Stimulated activated CD4-positive, alpha-beta T cell treated with anti-CD3 and anti-CD28 coated beads, Interleukin-15, amount 100 ng/mL, for 24 hours (primary cell): ENCODE measurements at regions not wholly inside any gene's neighbourhood (a gene's known extent, or its start where the extent isn't known, plus 50 kb on each side); places are given as distances from the start of the nearest gene placed in this dataset.

Experiments used
- DNase-seq: peaks from one replicate; pipeline ENCODE4 v3.0.0-alpha.2; 2020

DNA sequence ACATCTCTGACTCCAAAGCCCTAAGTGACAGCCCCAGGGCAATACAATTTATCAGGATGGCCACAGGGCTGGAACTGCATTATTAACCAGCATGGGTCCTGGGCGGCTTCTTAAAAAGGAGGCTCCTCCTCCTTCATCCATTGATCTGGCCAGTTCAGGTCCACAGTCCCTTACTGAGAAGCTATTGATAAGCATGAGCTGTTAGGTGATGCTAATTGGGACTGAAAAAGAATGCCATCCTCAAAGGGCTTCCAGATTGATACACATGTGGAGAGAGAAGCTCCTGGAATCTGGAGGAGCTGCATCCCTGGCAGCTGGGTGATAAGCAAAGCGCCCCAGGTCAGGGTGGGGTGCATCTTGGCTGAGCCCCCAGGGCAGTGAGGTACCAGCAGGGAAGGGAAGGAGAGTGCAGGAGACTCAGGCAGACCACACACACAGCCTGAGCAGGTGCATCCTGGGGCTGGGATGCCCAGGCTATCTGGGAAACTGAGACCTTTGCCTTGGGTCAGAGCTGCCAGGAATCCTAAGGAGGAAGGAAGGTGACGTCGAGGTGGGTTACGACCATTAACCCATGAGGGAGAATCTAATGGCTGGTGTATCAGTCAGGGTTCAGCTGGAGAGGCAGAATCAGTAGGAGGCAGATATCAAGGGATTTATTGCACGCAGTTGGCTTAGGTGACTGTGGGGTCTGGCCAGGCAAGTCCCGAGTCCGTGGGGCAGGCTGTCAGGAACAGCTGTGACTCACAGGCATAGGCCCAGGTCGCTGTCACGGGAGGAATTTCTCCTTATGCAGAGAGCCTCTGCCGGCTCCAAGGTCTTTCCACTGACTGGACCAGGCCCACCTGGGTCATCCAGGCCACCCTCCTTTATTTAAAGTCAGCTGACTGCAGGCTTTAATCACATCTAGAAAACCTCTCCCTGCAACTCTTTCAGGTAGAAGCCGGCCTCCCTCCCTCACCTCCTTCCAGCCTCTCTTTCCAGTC is 261.2 kb downstream of the BMP7 start:
- DNase-seq, result no peak

DNA sequence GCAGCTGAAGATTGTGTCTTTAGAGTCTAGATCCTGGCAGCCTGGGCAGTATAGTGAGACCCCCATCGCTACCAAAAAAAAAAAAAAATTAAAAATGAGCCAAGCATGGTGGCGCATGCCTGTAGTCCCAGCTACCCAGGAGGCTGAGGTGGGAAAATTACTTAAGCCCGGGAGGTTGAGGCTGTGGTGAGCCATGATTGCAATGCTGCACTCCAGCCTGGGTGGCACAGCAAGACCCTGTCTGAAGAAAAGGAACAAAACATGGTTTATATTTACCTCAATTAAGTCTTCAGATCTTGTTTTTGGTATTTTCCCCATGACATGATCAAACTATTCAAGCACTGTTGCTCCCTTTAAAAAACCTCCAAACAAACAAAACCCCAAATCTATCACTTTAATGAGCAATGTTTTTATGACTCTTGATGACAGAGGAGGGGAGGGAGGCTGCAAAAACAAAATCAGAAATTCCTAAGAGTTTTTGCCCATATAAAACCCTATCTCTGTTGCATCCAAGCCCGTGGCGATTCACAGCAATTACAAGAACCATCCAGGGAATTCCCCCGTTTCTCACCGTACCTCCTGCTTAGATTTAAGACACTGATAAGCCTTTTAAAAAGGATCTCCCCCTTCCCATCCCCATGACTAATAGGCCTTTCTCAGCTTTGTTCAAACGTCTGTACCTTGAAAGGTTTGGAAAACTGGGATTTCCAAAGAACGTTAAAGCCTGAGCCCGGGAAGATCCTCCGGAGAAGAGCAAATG is 259.9 kb downstream of the BMP7 start:
- no peak for DNase-seq

DNA sequence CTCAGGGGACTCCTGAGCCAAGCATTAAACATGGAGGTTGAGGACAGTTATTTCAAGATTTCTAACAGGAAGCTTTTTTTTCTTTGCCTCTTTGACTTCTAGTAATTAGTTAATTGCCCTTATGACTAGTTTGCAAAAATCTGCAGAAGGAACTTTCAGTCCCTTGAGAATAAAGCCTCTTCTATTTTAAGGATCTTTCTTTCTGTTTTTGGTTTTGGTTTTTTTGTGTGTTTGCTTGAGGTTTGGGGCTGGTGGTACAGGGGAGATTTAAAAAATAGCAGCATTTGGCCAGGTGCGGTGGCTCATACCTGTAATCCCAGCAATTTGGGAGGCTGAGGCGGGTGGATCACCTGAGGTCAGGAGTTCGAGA is 259.3 kb downstream of the BMP7 start:
- DNase-seq, result no peak

DNA sequence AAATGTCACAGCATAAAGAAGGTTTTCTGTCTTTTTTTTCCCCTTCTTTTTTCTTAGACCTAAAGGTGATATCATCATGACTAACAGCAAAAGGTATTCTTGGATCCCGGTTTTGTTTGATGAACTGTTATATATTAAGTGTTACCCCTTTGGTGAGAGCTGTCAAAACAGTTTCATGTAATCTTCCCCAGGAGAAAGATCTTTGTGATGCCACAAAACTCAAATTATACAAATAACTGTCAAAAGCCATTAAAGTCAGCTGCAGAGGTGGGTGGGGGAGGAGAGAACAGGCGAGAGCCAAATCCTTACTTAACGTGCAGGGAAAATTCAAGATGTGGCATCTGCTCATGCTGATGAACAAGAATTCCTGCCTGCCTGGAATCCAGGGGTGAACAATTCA is 258.2 kb downstream of the BMP7 start:
- no peak for DNase-seq

DNA sequence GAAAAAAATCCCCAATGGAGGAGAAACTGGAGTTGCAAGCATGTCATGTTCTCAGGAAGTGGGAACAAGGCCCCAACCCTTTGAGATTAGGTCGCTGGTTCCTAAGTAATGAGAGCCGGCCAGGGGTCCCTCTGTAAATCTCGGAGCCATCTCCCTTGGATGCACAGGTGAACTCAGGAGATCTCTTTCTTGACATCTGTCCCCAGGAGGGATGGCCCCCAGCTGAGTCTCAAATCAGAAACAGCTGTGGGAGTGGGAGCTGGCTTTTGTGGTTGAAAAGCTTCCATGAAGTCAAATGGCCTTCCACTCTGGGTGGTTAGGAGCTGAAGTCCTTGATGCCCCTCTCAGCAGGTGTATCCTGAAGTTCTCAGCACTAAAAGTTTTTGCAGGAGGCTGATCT is 257.1 kb downstream of the BMP7 start:
- no peak for DNase-seq

DNA sequence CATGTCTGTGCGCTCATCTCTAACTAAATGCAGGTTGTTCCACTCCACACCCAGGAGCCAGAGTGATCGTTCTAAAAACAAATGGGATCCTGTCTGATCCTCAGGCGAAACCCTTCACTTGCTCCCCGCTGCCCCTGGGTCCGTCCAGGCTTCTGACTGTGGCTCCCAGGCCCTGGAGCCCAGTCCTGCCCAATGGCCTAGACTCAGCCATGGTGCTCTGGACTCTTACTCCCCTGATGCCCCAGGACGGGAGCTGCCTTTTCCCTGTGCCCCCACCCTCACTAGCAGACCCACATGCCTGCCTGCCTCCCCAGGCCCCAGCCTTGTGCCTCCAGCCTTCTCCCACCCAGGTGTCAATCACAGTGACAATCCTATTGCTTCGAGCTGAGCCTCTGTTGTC is 256.7 kb downstream of the BMP7 start:
- no peak for DNase-seq

DNA sequence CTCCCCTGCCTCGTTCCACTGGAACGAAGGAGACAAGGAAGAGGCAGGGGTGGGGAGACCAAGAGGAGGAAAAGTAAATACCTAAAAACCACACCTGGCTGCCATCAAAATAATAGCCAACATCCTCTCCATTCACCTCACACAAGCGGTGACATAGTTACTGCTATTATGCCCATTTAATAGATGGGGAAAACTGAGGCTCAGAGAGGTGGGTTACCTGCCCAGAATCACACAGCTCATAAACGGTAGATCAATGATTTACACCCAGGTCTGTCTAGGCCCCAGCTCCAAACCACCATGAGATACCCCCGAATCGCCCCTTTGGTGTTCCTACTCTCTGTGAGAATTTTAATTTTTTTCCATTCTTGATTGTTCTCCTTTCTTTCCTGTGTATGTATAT is 253.8 kb downstream of the BMP7 start:
- DNase-seq, result no peak

DNA sequence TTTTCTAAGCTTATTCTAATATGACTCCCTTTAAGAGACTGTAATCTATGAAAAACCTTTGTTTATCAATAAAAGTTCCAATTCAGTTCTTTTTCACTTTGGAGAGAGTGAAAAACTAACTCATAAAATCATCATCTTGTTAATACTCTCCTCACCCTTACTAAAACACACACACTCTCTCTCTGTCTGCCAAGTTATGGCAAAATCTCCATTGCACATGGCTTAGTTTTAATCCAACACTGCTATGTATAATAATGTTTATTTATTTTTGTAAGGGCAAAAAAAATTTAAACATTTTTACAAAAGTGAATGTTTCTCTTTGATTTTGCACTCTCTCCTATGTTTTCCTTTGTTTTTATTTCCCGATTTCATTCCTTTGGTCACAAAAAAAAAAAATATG is 253.2 kb downstream of the BMP7 start:
- DNase-seq, result no peak

DNA sequence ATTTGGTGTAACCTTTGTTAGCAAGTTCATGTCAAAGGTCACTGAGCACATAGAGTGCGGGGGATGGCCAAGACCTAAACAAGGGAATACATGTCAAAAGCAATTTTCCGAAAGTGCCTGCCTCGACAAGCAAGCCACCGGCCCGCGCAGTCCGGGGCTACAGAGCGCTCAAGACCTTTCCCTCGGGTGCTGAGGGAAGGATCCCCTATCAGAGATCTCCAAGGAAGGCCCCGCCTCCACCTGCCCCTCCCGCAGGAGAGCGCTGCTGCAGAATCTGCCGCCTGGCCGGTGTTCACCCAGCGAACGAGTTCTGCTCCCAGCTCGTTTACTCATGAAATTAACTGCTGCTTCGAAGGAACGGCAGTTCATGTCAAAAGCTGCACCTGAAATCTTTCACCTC is 252.7 kb downstream of the BMP7 start:
- no peak for DNase-seq

DNA sequence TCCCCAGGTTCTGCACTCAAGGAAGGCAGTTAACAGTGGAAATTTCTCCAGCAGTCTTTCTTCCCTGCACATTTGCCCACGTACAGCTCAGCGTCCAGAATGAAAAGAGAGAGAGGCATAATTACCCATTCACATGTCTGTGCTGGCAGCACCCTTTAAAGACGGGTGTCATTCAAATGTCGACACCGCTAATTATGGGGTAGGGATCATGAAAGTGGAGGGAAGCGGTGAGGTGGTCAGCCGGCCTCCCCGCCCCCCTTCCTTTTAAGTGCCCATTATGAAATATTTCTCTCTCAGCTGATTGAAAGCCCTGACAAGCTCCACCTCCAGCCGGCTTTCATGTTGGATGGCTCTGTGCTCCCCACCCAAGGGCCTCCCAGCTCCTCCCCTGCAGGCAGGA is 246.1 kb downstream of the BMP7 start:
- DNase-seq, result no peak

DNA sequence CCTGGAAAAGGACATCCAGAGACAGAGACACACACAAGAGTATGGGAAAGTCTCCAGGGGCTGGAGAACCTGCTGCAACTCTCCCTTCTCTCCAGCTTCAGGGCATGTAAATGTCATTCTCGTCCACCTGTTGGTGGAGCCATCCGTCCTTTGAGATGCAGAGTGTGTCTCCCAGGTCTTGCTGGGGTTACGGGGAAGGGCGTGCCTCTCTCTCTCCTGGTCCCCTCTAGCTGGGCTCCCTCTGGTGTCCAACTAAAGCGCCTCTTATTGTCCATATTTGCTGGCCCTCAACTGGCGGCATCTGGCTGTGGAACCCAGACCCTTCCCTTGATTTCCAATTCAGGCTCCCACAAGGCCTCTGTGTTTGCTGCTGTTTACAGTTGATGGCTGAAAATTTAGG is 244.1 kb downstream of the BMP7 start:
- no peak for DNase-seq

DNA sequence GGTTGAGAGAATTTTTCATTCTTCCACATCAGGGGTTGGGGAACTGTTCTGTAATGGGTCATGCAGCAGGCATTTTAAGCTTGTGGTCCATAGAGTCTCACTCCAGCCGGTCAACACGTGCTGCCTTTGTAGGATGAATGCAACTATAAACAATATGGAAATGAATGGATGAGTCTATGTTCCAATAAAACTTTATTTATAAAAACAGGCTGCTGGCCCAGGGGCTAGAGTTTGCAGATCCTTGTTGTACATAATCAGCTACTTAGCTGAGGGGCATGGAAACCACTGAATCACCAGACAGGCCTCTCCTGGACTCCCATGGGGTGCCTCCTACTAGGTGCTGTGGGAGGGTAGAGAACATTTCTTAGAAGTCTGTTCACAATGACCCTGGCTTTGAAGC is 243.4 kb downstream of the BMP7 start:
- DNase-seq, result no peak

DNA sequence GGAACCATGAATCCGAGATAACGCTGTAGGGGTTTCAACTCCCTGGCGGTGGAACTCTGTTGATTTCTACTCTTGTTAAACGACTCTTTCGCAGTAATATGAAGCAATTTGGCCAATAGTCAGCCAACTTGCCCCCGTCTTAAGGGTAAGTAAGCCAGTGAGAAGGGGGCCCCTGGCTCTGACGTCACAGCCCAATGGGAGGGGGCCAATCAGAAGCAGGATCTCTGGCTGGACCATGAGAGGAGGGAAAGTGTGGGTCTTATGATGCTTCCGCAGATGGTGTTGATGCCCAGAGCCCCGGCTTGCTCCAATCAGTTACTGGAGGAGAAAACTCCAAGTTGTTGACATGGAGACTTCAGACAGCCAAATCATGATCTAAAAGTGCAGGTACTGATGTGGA is 242.4 kb downstream of the BMP7 start:
- no peak for DNase-seq

DNA sequence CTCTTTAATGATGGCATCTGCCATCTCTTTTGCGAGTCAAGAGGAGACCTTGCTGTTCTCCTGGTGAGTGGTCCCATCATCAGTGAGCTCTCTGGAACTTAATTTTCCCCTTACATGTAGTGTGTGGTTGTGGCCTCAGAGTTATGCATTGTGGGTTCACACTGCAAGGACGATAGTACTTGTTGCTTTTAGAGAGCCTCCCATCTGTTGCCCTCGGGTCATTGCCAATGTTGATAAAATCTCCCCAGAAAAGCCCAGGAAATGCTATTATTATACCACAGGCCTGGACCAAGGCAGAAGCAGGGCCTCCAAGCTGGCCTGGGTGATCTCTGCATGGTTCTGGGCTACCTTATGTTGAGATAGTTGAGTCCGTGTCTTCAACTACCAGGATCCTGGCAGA is 241.6 kb downstream of the BMP7 start:
- no peak for DNase-seq

DNA sequence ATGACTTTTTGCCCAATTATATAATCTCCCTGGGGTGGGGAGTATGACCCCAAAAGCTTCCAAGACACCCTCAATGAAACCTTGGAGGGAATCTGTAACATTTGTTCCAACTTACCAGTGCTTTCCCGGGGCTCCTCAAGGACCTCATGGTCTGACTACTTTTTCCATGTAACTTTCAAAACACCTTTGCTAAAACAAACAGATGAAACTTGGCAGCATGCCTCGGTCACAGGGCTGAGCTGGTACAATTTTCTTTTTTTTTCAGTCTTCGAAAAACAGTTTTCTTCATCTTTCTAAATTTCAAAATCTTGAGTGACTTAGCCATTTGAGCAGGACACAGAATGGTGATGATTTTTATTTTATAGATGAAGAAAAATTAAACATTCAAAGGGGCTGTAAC is 241.2 kb downstream of the BMP7 start:
- no peak for DNase-seq

DNA sequence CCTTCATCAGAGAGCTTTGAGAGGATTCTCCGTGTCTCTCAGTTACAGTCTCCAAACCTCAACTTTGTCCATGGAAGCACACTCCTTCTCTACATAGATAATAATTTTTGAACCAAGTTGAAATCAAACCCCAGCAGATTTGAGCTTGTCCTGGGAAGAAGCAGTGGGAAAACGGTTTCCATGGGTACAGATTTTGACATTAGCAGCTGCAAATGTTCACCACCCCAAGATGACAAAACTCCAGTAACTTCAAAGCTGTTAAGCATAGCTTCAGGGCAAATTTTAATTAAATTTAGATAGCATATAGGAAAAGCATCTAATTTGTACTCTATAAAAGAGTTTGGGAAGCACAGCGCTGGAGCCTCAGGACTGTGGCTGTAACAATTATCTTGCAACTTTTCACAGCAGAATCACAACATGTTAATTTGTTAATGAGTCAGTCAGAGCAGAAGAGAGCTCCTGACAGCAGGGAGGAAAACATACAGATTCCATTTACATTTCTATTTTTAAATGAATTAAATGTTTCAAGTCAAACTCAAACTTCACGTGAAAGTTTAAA is 240.7 kb downstream of the BMP7 start:
- no peak for DNase-seq

DNA sequence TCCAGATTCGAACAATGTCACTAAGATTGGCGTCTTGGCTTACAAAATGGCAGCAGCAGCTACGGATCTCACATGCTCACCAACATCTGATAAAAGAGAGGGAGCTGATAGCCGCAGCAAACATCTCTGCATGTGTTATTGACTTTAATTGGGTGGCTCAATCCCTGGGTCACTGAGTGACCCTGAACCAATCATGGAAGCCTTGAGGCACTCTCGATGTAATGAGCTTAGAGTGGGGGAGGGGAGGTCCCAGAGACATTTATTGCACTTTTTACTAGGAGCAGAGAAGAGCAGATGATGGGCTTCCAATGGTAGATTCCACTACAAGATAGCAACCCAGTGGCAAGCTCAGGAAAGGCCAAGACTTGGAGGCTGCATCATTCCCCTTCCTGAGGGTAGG is 238.7 kb downstream of the BMP7 start:
- no peak for DNase-seq

DNA sequence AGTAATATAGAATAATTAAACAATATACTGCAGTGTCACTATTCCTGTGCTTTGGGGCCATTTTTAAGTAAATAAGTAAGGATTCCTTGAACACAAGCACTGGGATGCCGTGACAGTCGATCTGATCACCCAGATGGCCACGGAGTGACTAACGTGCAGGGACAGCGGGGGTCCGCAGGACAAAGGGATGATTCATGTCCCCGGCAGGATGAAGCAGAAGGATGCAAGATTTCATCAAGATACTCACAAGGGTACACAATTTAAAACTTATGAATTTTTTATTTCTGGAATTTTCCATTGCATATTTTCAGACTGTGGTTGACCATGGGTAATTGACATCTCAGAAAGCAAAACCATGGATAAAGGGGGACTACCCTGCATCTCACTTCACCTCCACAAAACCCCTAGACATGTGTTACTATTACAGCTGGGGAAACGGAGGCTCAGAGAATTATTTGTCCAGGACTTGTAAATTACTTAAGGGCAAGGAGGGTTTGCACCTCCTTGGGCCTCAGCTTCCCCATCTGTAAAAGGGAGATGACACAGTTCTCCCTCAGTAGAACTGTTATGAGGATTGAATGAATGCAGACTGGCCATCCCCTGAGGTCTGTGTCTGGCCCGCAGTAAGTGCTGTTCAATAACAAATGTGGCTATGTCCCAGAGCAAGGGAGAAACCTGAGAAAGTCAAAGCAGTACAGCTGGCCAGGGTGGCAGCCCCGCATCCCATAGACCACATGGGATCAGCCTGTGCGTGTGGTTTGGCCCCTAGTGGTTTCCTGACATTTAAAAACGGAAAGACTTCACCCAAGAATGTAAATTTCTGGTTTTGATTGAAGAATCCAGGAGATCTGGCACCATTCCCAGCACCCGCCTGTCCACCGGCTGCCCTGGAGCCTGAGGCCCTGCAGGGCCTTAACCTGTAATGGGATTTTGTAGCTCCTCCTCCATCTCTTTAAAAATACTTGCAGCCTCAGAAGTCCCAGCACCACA is 235.5 kb downstream of the BMP7 start:
- no peak for DNase-seq

DNA sequence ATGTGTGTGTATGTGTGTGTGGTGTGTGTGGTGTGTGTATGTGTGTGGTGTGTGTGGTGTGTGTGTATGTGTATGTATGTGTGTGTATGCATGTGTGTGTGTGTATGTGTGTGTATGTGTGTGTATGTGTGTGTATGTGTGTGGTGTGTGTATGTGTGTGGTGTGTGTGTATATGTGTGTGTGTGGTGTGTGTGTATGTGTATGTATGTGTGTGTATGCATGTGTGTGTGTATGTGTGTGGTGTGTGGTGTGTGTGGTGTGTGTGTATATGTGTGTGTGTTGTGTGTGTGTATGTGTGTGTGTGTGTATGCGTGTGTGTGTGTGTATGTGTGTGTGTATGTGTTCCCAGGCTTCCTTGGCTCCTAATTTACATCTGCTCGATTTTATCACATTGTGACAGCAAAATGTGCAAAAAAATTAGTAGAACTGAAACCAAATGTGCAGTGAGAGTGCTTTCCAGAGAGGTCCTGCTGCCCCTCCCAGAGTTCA is 234.5 kb downstream of the BMP7 start:
- DNase-seq, result no peak

DNA sequence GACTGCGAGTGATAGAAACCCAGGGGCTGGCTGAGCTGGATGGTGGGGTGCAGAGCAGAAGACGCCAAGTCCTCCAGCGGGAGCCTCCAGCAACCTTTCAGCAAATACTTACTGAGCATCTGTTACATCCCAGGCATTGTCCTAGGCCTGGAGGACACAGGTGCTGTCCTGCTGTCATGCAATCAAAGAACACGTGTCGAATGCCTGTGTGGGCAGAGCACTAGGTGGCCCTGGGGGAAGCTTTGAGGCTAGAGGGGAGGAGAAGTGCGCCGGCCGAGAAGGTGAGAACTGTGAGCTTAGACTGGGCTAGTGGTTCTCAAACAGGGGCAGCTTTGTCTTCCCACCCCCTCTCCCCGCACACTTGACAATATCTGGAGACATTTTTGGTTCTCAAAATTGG is 233.6 kb downstream of the BMP7 start:
- no peak for DNase-seq

DNA sequence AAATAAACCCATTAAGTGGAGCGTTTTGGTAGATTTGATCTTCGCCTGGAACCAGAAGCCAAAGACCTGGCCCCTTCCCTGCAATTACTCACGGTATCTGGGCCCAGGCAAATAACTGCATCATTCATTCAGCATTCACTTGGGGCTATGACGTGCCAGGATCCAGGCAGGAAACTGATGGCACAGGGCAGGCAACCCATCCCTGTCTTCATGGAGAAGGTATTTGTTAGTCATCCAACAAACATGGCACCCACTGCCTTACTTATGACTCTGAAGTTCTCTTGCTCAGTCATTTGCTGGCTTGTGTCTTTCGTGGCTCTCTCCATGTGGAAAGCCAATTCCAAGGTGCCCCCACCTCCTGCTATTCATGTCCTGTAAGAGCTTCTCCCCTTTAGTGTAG is 232.4 kb downstream of the BMP7 start:
- no peak for DNase-seq

DNA sequence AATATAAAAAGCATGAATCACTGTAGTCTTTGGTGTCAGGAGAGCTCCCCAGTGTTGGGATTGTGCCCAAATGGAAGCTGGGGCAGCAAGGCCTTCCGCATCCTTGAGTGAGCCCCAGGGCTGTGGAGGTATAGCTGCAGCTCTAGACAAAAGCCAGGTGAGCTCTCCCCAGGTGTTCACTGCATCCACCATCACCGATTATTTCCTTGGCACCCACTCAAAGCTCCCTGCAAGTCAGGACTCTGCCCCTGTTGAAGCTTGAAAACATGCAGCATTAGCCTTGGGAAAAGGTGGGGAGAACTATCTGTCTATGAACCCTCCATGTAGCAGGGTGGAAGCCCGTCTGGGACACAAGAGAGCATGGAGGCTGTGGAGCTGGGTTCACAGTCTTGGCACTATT is 228.8 kb downstream of the BMP7 start:
- no peak for DNase-seq
